ENCODE measurements at regions not wholly inside any gene's neighbourhood (a gene's known extent, or its start where the extent isn't known, plus 50 kb on each side); places are given as distances from the start of the nearest gene placed in this dataset.

- DNase-seq (ENCODE audit: low spot score): no peak
Observed at GRCh38 chr5:160511280-160511929, 89.8 kb downstream of the PTTG1 start.
